H9 (cell line): ENCODE measurements at regions not wholly inside any gene's neighbourhood (a gene's known extent, or its start where the extent isn't known, plus 50 kb on each side); places are given as distances from the start of the nearest gene placed in this dataset.

ENCODE experiments used
- DNase-seq: peaks from one replicate; pipeline ENCODE4 v3.0.0-alpha.2; 2017
- H2AFZ ChIP-seq: one replicate; pipeline ENCODE4 v1.6.1; 2013; ENCODE audit warnings: mild to moderate bottlenecking, low read length, control low read depth, moderate library complexity
- H2AK5ac ChIP-seq: 2 replicates; pipeline ENCODE4 v1.6.1; 2013; ENCODE audit warnings: low read length, control low read depth, mixed read lengths; ENCODE audit not compliant: insufficient read length
- H2BK120ac ChIP-seq: one replicate; pipeline ENCODE4 v1.6.1; 2013; ENCODE audit warnings: low read depth, mild to moderate bottlenecking, low read length, control low read depth, inconsistent platforms; ENCODE audit not compliant: poor library complexity, severe bottlenecking
- H2BK12ac ChIP-seq: 2 replicates; pipeline ENCODE4 v1.6.1; 2013; ENCODE audit warnings: low read length, control low read depth, mixed read lengths, low read depth; ENCODE audit not compliant: insufficient read length
- H2BK15ac ChIP-seq: 2 replicates; pipeline ENCODE4 v1.6.1; 2013; ENCODE audit warnings: low read depth, low read length, control low read depth
- H2BK20ac ChIP-seq: one replicate; pipeline ENCODE4 v1.6.1; 2013; ENCODE audit warnings: low read depth, mild to moderate bottlenecking, low read length, control low read depth, inconsistent platforms; ENCODE audit not compliant: poor library complexity, severe bottlenecking
- H2BK5ac ChIP-seq: 2 replicates; pipeline ENCODE4 v1.6.1; 2013; ENCODE audit warnings: low read length, control low read depth, mixed read lengths; ENCODE audit not compliant: insufficient read length
- H3K14ac ChIP-seq: 2 replicates; pipeline ENCODE4 v1.6.1; 2013; ENCODE audit warnings: low read length, control low read depth; ENCODE audit not compliant: insufficient read depth
- H3K18ac ChIP-seq: 2 replicates; pipeline ENCODE4 v1.6.1; 2013; ENCODE audit warnings: low read depth, mild to moderate bottlenecking, mixed read lengths, low read length, control low read depth; ENCODE audit not compliant: insufficient read length
- H3K23ac ChIP-seq: 2 replicates; pipeline ENCODE4 v1.6.1; 2013; ENCODE audit warnings: low read length, control low read depth, mixed read lengths, low read depth; ENCODE audit not compliant: insufficient read length
- H3K23me2 ChIP-seq: 2 replicates; pipeline ENCODE4 v1.6.1; 2013; ENCODE audit warnings: low read depth, mild to moderate bottlenecking, mixed read lengths, low read length, control low read depth; ENCODE audit not compliant: insufficient read length, poor library complexity, severe bottlenecking
- H3K27ac ChIP-seq: 2 replicates; pipeline ENCODE4 v1.5.1; 2013; ENCODE audit warnings: low read length, control low read depth, mixed read lengths, low read depth; ENCODE audit not compliant: insufficient read length
- H3K27me3 ChIP-seq: 2 replicates; pipeline ENCODE4 v1.6.1; 2013; ENCODE audit warnings: low read length, control low read depth, inconsistent platforms; ENCODE audit not compliant: insufficient read depth
- H3K4ac ChIP-seq: 2 replicates; pipeline ENCODE4 v1.6.1; 2013; ENCODE audit warnings: low read depth, mild to moderate bottlenecking, control low read depth, inconsistent platforms, low read length, moderate library complexity
- H3K4me1 ChIP-seq: 2 replicates; pipeline ENCODE4 v1.6.1; 2013; ENCODE audit warnings: low read length, control low read depth, inconsistent platforms; ENCODE audit not compliant: insufficient read depth
- H3K4me2 ChIP-seq: 2 replicates; pipeline ENCODE4 v1.6.1; 2013; ENCODE audit warnings: low read length, control low read depth, mixed read lengths; ENCODE audit not compliant: insufficient read length, insufficient read depth
- H3K56ac ChIP-seq: 2 replicates; pipeline ENCODE4 v1.6.1; 2013; ENCODE audit warnings: low read depth, mild to moderate bottlenecking, mixed read lengths, low read length, control low read depth; ENCODE audit not compliant: insufficient read length
- H3K79me1 ChIP-seq: 2 replicates; pipeline ENCODE4 v1.6.1; 2013; ENCODE audit warnings: low read depth, mild to moderate bottlenecking, moderate library complexity, low read length, control low read depth, inconsistent platforms; ENCODE audit not compliant: insufficient read depth, poor library complexity, severe bottlenecking
- H3K79me2 ChIP-seq: 2 replicates; pipeline ENCODE4 v1.6.1; 2013; ENCODE audit warnings: low read length, control low read depth, inconsistent platforms; ENCODE audit not compliant: insufficient read depth
- H3K9ac ChIP-seq: 2 replicates; pipeline ENCODE4 v1.6.1; 2013; ENCODE audit warnings: low read length, control low read depth, mixed read lengths; ENCODE audit not compliant: insufficient read length; ENCODE audit errors: extremely low read depth
- H3K9me3 ChIP-seq: one replicate; pipeline ENCODE4 v1.6.1; 2013; ENCODE audit warnings: low read depth, low read length, inconsistent platforms; ENCODE audit not compliant: control insufficient read depth
- H3T11ph ChIP-seq: one replicate; pipeline ENCODE4 v1.6.1; 2013; ENCODE audit warnings: mild to moderate bottlenecking, low read length, control low read depth, inconsistent platforms
- H4K20me1 ChIP-seq: one replicate; pipeline ENCODE4 v1.6.1; 2013; ENCODE audit not compliant: control insufficient read depth, insufficient read length, insufficient read depth
- H4K5ac ChIP-seq: 2 replicates; pipeline ENCODE4 v1.6.1; 2013; ENCODE audit warnings: low read depth, mild to moderate bottlenecking, mixed read lengths, low read length, control low read depth; ENCODE audit not compliant: insufficient read length
- H4K8ac ChIP-seq: replicated peaks from 2 replicates; pipeline ENCODE4 v1.6.1; 2013; ENCODE audit warnings: low read length, control low read depth, mixed read lengths, low read depth; ENCODE audit not compliant: insufficient read length
- H4K91ac ChIP-seq: 2 replicates; pipeline ENCODE4 v1.6.1; 2013; ENCODE audit warnings: low read depth, mild to moderate bottlenecking, moderate library complexity, mixed read lengths, low read length, control low read depth; ENCODE audit not compliant: insufficient read length
- H3K27ac Mint-ChIP-seq, 3 experiments: 2 replicates in 2 of 3; 3 replicates in 1 of 3; pipeline ENCODE4 v1.8.0; 2020 to 2021; ENCODE audit warnings: mixed read lengths in 3 of 3, mild to moderate bottlenecking in 1 of 3, moderate library complexity in 1 of 3
- H3K27me3 Mint-ChIP-seq: 2 replicates; pipeline ENCODE4 v1.8.0; 2021; ENCODE audit warnings: low read depth, mild to moderate bottlenecking, moderate library complexity, mixed read lengths
- H3K36me3 Mint-ChIP-seq, 3 experiments: 2 replicates in 2 of 3; 3 replicates in 1 of 3; pipeline ENCODE4 v1.8.0; 2020 to 2021; ENCODE audit warnings: low read depth in 3 of 3, mixed read lengths in 3 of 3; ENCODE audit not compliant: insufficient read depth in 1 of 3
- H3K4me1 Mint-ChIP-seq, 2 experiments: 2 replicates each; pipeline ENCODE4 v1.8.0; 2020; ENCODE audit warnings: mixed read lengths in 2 of 2
- H3K4me3 Mint-ChIP-seq, 2 experiments: 2 replicates in 1 of 2; 3 replicates in 1 of 2; pipeline ENCODE4 v1.8.0; 2020 to 2021; ENCODE audit warnings: mild to moderate bottlenecking in 2 of 2, mixed read lengths in 2 of 2, moderate library complexity in 1 of 2
- H3K9me3 Mint-ChIP-seq, 2 experiments: 2 replicates in 1 of 2; 3 replicates in 1 of 2; pipeline ENCODE4 v1.8.0; 2020; ENCODE audit warnings: mild to moderate bottlenecking in 2 of 2, mixed read lengths in 2 of 2, moderate library complexity in 1 of 2
- CTCF ChIP-seq: fragments of 200-600 bp; sonication (generic); conservative IDR thresholded peaks from 3 replicates; pipeline ENCODE4 v1.8.0; 2021; ENCODE audit warnings: antibody characterized with exemption, mild to moderate bottlenecking
- WGBS: extraction: QIAGEN DNeasy Blood & Tissue Kit; methylation state at CpG from one replicate; pipeline ENCODE4 v1.1.7; 2013; ENCODE audit warnings: missing lambda C conversion rate, low lambda C conversion rate, mixed read lengths; ENCODE audit not compliant: insufficient read length; ENCODE audit errors: extremely low coverage; 5-methylcytosine and 5-hydroxymethylcytosine counted together

GRCh38 chr18:6646801-6647200, 82.7 kb upstream of the ARHGAP28 start:
- Histone ChIP-seq H2AFZ (no peak overlapping the region), H2BK120ac (no peak overlapping the region), H2AK5ac (no peak overlapping the region), H3K79me1 (no peaks in the 10 kb centered on the region), H3K4me1 (peaks cover 2% of the 10 kb centered on the region; the same call in 1 of the 2 replicates), H3K23me2 (no peaks in the 10 kb centered on the region), H3K4me2 (no peak overlapping the region), H3K56ac (no peak overlapping the region), H3K18ac (no peak overlapping the region), H3K27ac (no peak overlapping the region), H4K91ac (no peak overlapping the region), H3K9me3 (no peaks in the 10 kb centered on the region), H2BK12ac (no peak overlapping the region), H3K23ac (no peak overlapping the region), H3T11ph (no peak overlapping the region), H3K9ac (no peak overlapping the region), H3K4ac (no peak overlapping the region), H3K27me3 (no peaks in the 10 kb centered on the region), H2BK5ac (no peak overlapping the region), H2BK20ac (no peak overlapping the region), H3K79me2 (no peaks in the 10 kb centered on the region), H4K20me1 (no peaks in the 10 kb centered on the region), H4K5ac (no peak overlapping the region), H4K8ac (no peak overlapping the region), H2BK15ac (no peak overlapping the region), H3K14ac (no peak overlapping the region)
- no CpG with 5 or more reads among the region's 5 CpGs for WGBS
- DNase-seq, result no peak
- Mint-ChIP-seq H3K36me3 (peaks cover 0 to 7% (median 1%) of the 10 kb centered on the region in 3 experiments; a peak in 3 of 7 replicates), H3K27me3 (peaks cover 3% of the 10 kb centered on the region; the same call in 1 of the 2 replicates), H3K4me3 (no peak overlapping the region), H3K9me3 (peaks cover 2 to 7% of the 10 kb centered on the region in 2 experiments; a peak in 1 of 5 replicates), H3K4me1 (peaks cover 26 to 30% of the 10 kb centered on the region in 2 experiments), H3K27ac (no peak overlapping the region)
- no peak for TF ChIP-seq CTCF
